ENCODE measurements at regions not wholly inside any gene's neighbourhood (a gene's known extent, or its start where the extent isn't known, plus 50 kb on each side); places are given as distances from the start of the nearest gene placed in this dataset.
"Not testable (repeated sequence)": the region's sequence is repeated elsewhere in the genome, so short reads cannot be mapped to it uniquely, and the experiment has no call there.

GRCh38 chr4:23999714-24000469, 110.0 kb upstream of the PPARGC1A start:
- no peak for DNase-seq (ENCODE audit: low spot score)

DNA sequence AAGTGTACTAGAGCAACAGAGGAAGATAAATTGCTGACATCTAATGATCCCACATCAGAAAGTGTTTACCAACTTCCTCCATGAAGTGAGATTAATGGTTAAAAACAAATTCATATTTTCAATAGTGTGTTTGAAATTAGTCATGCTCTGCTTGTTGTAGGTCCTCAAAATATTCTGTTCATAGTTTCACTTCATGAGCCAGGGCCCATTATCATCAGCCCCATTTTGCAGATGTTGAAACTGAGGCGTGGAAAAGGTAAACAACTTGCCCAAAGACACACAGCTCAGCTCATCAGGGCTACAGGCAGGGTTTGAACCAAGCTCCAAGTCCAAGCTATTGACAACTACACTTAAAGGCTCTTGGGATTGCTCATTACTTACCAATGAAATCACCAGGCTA, 103.5 kb upstream of the PPARGC1A start:
- peak; percentile 50 for DNase-seq (ENCODE audit: low spot score)

DNA sequence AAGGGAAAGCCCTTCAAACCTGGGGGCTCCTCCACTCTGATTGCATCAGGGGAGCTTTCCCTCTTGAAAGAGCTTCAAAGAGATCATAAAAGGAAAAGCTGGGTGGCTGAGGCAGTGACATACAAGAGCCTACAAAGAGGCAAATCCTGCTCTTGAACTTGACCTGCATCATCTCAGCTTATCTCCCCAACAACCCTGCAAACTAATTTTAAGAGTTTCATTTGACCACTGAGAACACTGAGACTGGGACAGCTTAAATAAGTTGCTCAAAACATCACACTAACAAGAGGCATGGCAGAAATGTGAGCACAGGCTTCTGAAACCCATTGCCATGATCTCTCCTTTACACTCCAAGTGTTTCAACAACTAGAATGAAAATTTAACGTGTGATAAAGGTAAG, 101.6 kb upstream of the PPARGC1A start:
- DNase-seq (ENCODE audit: low spot score): peak; percentile 16

DNA sequence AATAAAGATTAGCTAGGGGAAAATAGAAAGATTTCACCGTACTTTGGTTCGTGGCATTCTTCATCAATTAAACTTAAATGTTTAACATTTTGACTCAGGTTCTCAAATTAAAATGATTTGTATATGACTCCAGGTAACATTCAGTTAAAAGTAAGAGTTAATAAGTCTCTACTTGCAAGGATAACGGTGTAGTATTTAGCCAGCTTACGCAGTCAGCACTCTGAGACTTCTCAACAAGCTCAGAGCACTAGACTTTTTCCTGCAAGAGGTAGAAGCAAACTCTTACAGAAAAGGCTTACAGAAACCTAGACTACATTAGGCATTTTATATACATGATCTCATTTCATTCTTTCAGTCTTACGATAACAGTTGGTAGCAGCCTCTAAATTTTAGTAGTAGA, 96.4 kb upstream of the PPARGC1A start:
- no peak for DNase-seq (ENCODE audit: low spot score)

- DNase-seq (ENCODE audit: low spot score): no peak
Measured at GRCh38 chr4:23981328-23981727, 91.5 kb upstream of the PPARGC1A start.

- DNase-seq (ENCODE audit: low spot score): no peak
Measured at GRCh38 chr4:23979534-23979933, 89.7 kb upstream of the PPARGC1A start.

- DNase-seq (ENCODE audit: low spot score): no peak
Measured at GRCh38 chr4:23978002-23978401, 88.2 kb upstream of the PPARGC1A start.

DNA sequence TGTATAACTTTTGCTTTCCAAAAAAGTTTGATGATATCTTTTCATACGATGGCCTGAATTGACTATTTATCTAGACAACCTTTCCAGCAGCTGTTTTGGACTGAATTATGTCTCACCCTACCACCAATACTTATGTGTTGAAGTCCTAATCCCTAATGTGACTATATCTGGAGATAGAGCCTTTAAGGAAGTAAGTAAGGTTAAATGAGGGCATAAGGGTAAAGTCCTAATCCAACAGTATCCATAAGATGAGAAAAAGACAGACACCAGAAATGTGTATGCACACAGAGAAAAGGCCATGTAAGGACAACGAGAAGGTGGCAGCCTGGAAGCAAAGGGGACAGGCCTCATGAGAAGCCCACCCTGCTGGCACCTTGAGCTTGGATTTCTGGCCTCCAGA, 86.6 kb upstream of the PPARGC1A start:
- no peak for DNase-seq (ENCODE audit: low spot score)

DNA sequence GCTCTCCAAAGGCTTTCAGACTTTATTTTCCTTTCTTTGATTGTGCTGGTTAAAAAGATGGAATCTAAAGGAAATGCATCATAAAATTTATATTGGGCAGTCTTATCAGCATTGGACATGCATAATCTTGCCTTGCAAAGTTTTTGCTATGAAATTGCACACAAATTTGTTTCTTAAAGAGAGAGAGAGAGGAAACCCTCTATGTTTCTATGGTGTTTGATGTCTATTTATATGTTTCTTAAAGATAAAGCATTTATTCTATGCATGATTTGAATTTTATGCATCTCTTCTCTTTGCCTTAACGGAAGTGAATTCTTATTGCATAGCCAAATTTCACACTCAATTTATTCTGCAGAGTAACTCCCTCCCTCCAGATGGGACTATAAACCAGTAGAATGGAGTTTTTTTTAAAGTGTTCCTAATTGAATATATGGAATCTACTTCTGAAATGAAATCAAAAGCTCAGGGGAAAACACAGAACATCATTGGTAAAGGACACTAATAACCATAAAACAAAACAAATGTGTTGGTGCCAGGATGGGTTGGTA, 83.5 kb upstream of the PPARGC1A start:
- no peak for DNase-seq (ENCODE audit: low spot score)

- no peak for DNase-seq (ENCODE audit: low spot score)
Measured at GRCh38 chr4:23972805-23973204, 83.0 kb upstream of the PPARGC1A start.

GRCh38 chr4:23972187-23972586, 82.3 kb upstream of the PPARGC1A start:
- peak; percentile 17 for DNase-seq (ENCODE audit: low spot score)

GRCh38 chr4:23970201-23970850, 80.5 kb upstream of the PPARGC1A start:
- DNase-seq (ENCODE audit: low spot score): no peak

- no peak for DNase-seq (ENCODE audit: low spot score)
Measured at GRCh38 chr4:23969635-23970145, 79.8 kb upstream of the PPARGC1A start.

GRCh38 chr4:23967281-23967680, 77.4 kb upstream of the PPARGC1A start:
- DNase-seq (ENCODE audit: low spot score): no peak

GRCh38 chr4:23966725-23967124, 76.9 kb upstream of the PPARGC1A start:
- peak; percentile 15 for DNase-seq (ENCODE audit: low spot score)

DNA sequence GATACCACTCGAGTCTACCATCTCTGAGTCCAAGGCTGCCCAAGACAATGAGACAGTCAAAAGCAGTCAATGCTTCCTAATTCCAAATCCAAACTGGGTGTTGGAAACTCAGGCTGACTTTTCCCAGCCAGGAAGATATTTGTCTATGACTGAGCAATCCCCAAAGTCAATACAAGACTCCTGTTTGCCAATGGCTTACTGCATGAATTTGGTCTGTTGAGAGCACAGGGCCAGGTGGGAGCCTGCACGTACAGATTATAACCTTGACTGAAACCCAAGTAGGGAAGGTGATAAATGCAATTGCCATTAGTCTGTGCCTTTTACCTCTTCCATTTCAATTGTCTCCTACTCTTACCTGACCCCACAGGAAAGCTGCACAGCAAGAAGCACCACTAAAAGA, 72.6 kb upstream of the PPARGC1A start:
- DNase-seq (ENCODE audit: low spot score): no peak

DNA sequence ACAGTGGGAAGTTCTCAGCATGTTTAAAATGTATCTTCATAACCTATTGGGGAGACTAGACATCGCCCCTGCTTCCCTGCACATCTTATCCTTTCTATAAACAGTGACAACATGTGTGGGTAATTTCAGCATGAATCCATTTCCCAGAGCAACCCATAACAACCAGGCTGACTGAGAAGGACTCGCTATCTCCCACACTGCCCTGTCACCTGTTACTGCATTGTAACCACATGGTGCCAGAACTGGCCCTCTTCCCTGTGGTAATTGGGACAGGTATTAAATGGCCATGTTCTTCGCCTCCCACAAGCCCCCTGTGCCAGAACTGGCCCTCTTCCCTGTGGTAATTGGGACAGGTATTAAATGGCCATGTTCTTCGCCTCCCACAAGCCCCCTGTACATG, 71.5 kb upstream of the PPARGC1A start:
- DNase-seq (ENCODE audit: low spot score): not testable (repeated sequence)

- no peak for DNase-seq (ENCODE audit: low spot score)
Measured at GRCh38 chr4:23959396-23960148, 69.7 kb upstream of the PPARGC1A start.

GRCh38 chr4:23958749-23959148, 68.9 kb upstream of the PPARGC1A start:
- DNase-seq (ENCODE audit: low spot score): no peak

GRCh38 chr4:23957465-23957864, 67.6 kb upstream of the PPARGC1A start:
- DNase-seq (ENCODE audit: low spot score): no peak

DNA sequence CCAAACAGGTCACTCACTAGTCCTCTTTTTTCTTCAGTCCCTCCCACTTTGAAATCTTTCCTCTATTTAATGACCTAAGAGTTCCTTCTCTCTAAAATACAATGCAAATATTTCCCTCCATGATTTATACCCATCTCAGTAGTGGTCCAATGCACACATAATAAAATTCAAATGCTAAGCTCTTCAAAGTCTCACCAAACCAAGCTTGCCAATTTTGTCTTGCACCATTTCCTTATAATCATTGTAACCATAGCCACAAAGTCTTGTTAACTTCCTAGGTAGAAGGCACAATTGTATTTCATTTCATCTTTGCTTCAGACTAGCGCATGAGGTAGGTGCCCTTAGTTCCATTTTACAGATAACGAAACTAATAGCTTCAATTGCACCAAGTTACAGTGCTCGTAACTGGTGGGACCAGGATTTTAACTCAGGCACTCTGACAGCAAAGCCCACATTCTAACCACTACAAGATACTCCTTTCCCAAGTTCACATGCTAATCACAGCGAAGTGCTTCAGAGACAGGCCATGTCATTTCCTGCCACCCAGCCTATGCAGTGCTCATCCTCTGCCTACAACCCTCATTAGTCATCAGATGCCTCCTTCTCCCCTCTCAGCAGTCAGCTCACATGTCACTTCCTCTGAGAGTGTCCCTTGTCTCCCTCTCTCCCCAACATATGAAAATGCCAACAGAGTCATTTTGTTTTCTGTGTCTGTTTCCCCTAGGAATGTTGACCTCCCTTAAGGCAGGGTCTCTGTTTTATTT, 66.9 kb upstream of the PPARGC1A start:
- DNase-seq (ENCODE audit: low spot score): no peak

DNA sequence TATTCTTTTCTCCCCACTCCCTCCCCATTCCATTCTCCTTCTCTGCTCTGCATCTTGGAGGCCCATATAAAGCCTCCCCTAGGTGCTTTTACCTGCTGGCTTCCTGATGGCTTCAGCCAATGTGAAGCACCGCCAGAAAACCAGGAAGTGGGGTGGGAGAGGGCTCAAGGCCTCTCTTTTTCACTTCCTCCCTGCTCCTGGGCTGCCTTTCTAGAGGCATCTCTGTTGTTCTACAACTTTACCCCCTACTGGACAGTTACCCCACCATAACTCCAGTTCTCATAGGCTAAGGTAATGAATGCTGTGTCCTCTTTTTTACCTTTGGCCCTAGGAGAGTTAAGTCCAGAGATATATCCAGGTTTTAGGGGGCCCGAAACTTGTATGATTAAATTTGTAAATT, 62.4 kb upstream of the PPARGC1A start:
- DNase-seq (ENCODE audit: low spot score): peak; percentile 21

All from NAMALWA (cell line).